ACHN (cell line): ENCODE measurements at regions not wholly inside any gene's neighbourhood (a gene's known extent, or its start where the extent isn't known, plus 50 kb on each side); places are given as distances from the start of the nearest gene placed in this dataset.

ENCODE experiments used
- DNase-seq: peaks from one replicate; pipeline ENCODE4 v3.0.0-alpha.2; 2015
- in situ Hi-C: cut with HindIII; loops from 2 replicates; pipeline ENCODE4 v1.10.0; 2017; ENCODE audit warnings: low sequenced_read_pairs, low pct_ligation_motif_present, low pct_unique_long_range_greater_than_20kb

DNA sequence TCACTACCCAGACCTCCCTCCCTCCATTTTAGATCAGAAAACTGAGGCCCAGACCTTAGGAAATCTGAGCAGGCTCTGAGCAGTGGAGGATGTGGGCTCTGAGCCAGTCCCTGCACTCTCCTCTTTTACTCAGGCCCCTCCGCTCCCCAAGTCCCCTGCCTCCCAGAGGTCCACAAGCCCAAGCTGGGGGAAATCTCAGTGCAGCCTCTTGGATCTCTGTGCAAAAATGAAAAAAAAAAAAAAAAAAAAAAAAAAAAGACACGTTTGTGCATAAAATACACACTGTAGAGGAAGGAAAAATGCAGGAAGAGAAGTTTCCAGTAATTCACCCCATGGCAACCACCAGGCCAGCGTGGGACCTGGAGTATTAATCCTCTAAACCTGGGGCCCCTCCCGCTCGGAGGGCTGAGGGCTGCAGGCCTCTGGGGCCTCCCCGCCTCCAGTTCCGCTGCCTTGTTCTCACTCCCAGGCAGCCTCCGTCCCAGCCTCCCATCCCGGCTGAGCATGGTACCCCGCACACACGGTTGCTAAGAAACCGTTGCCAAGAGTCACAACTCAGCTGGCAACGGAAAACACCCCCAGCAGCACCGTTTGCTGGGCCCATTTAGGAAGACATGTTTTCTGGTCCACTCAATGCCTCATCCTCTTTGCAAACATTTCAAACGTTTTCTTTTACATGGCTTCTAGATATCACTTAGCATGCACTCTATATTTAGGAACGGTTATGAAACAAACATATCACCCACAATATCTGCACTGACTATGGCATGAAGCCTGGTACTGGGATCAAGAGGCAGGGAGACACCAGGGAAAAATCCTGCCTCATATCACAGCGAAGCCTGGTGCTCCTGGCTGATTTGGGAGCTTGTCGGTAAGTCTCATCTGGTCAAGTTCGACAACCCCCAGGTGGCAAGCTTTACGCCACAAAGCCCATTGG lies 227.5 kb downstream of the CTTN start:
- in situ Hi-C loops = no loop called here
- no peak for DNase-seq

DNA sequence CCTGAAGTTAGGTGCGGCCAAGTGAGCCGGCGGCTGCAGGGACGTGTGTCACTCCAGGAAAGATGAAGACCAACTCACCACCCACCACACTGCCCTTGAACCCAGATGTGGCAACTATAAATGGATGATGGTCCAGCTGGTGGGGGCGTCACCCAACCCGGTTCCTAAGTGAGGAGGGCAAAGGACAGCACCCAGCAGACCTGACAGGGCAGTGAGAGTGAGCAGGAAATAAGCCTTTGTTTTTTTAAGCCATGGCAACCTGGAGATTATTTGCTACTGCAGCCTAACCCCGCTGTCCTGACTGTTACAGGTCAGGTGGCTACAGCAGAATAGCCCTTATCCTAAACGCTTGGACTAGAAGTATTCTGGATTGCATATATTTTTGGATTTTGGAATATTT lies 228.9 kb downstream of the CTTN start:
- no peak for DNase-seq

DNA sequence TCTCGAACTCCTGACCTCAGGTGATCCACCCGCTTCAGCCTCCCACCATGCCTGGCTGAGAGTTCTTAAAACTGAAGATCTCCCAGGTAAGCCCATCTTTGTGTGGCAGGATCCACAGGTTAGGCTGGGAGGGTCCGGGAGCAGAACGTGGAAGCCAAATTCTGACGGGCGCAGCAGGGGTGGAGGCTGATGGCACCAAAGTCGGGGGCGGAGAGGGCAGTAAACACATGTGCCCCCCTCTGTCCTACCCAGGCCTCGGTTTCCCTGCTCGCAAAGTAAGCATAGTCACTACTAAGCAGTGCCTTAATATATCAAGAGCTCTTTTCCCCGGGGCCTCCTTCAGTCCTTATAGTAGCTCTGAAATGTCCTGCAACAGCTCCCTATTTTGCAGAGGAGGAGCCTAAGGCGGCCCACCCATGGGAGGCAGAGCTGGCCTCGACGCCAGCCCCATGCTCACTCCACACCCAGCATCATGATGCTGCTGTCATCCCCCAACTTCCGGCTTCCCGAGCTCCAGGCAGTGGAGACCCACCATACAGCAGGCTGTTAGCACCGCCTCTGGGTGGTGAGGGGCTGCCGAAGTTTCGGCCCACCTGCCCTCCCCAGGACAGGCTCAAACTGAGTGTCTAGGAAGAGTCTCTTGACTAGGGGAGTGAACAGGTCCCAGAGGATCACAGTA lies 230.0 kb downstream of the CTTN start:
- in situ Hi-C loops = no loop called here
- no peak for DNase-seq

More for the DNA sequence above, 228.9 kb downstream of the CTTN start:
- in situ Hi-C loops = no loop called here

DNA sequence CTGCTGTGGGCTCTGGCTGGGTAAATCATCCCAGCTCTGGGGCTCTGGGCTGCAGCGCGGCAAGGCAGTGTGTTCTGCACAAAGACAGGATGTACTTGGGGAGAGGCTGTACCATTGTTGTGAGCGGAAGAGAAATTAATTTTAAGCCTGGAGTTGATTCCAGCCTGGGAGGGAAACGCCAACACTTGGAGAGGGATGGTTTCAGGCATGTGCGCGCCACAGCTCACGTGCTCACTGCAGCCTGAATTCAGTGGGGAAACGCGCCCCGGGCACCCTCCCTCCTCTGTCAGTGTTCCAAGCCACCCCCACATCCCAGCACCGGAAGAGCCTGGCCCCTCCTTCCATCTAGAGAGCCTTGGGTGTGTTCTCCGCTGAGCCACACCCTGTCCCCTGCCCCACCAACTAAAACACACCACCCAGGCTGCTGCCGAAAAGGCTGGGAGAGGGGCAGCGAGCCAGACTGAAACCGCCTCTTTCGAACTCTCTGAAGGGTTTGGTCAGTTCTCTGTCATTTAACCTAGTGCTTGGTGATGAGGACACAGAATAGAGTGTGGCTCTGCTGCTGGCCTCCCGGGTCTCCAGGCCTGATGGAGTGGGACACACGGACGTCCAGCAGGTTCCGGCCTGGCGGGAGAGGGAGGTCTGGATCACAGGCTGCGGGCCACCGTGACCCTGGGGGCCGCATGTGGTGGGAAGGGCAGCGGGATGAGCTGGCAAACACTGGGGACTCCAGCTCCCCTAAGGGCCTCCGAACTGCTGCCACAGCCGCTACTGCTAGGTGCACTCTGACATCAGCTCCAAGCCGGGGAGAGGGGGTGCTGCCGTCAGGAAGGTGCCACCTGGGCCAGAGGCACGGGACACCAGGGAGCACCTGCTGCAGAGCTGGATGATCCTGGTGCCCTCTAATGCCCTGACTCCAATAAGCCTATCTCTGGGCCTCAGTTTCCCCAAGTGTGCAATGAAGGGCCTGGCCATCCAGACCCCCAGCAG lies 230.8 kb downstream of the CTTN start:
- in situ Hi-C loops = no loop called here
- no peak for DNase-seq

DNA sequence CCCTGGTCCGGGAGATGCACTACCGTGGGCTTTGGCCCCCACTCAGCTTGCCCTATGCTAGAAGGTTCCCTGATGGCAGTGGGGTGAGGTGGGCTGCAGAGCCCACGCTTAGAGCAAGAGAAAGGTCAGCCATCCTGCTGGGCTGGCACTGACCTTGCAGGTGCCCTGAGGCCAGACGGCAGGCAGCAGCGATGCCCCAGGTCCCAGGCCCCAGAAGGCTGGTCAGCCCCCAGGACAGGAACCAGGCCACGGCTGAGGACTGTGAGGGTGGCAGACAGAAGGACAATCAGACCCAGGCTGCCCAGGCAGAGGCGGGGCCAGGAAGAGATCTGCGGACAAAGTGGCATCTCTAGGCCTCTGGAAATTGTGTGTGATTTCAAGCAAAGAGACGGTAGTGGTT lies 231.7 kb downstream of the CTTN start:
- in situ Hi-C loops = no loop called here
- no peak for DNase-seq

DNA sequence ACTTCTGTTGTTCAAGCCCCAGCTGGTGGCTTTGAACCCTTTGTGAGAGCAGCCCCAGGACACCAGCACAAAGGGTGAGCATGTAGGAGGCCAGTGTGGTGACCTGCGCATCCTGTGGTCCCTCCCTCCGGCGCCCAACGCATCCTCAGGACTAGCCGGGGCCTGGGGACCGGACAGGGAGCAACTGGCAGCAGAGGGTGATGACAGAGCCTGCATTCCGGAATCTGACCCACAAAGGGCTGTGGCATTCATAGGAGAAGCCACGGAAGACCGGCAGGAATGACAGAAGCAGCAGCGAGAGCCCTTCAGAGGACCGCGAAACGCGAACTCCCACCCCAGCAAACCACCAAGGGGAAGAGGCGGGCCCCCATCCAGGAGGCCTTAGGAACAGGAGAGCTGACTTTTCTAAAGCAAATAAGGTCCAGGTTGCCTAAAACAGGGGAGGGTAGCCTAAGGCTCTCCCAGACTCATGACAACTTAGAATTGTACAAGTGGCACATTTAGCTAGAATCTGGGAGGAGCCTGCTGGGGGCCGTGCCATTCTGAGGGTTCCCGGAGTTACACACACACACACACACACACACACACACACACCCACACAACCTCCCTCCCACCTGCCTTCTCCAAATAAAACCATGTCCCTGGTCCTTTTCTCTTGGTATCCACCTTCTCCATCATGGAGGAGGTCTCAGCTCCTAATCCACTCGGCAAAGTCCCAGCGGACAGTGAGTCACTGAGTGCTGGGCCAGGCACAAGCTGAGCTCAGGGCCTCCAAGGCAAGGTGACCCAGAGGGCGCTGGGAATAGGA lies 232.7 kb downstream of the CTTN start:
- DNase-seq = no peak
- in situ Hi-C loops = no loop called here

DNA sequence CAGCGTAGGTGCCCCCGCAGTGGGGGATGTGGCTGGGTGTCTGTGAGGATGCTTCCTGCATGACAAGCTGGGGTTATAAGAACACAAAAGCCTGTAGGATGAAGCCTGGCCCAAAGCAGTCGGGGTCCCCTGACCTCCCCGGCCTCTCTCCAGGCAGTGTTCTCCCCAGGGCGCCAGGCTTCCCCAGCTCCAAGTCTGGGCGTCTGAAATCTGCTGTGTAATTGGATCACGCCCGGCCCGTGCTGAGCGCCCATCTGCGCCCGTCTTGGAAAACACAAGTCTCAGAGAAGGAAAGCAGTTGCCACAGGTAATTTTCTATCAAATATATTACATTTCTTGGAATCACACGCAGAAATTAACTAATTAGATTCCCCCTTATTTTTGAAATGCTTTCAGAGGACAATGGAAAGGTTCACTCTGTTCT lies 233.3 kb downstream of the CTTN start:
- in situ Hi-C loops = no loop called here
- DNase-seq = no peak

DNA sequence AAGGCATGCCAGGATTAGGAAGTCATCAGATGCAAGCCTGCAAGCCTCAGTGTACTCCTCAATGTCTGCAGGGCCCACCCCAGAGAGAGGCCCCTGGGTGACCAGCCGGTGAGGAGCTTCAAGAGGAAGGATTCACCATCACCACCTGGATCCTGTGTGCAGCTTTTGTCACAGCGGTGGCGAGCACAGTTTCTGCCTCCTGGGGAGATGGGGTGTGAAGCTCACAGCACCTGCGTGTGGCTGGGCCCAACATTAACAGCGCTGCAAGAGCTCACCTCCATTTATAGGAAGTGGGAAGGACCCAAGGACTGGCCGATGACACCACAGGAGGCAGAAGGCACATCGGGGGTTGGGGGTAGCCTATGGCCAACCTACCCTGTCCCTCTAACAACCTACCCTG lies 235.3 kb downstream of the CTTN start:
- in situ Hi-C loops = no loop called here

DNA sequence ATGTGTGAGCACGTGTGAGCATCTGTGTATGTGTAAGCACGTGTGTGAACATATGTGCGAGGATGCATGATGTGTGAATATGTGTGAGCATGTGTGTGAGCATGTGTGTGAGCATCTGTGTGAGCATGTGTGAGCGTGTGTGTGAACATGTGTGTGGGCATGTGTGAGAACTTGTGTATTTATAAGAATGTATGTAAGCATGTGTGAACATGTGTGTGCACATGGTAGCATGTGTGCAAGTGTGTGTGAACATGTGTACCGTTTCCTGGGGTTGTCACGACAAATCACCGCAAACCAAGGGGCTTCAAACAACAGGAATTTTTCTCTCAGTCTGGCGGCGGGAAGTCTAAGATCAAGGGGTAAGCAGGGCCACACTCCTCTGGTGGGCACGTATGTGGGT lies 238.3 kb downstream of the CTTN start:
- in situ Hi-C loops = no loop called here
- DNase-seq = no peak

More for the DNA sequence above, 235.3 kb downstream of the CTTN start:
- DNase-seq = no peak

DNA sequence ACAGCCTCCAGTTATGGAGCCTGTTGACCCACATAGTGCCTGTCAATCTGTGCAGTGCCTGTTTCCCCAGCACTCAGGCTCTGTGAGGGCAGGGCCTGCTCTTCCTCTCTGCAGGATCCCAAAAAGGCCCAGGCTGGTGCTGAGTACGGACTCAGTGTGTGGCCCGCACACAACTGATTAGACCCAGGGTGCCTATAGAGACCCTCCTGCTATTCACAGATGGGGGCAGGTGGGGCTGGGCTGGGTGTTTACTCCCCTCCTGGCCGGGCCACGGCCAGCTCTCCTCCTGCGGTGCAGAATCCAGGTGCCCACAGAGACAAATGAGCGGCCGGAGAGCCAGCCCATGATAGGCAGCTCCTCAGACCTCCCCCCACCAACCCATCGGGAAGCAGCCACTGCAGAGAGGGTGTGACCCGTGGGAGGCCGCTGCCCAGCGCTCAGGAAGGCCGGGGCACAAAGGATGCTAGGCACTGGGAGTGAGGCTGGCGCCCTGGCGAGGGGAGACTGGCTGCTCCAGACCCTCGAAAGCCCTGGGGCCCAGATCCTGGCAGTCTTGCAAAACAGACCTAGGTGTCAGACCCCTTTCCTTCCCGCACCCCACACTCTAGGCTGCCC lies 239.0 kb downstream of the CTTN start:
- in situ Hi-C loops = no loop called here
- DNase-seq = no peak

DNA sequence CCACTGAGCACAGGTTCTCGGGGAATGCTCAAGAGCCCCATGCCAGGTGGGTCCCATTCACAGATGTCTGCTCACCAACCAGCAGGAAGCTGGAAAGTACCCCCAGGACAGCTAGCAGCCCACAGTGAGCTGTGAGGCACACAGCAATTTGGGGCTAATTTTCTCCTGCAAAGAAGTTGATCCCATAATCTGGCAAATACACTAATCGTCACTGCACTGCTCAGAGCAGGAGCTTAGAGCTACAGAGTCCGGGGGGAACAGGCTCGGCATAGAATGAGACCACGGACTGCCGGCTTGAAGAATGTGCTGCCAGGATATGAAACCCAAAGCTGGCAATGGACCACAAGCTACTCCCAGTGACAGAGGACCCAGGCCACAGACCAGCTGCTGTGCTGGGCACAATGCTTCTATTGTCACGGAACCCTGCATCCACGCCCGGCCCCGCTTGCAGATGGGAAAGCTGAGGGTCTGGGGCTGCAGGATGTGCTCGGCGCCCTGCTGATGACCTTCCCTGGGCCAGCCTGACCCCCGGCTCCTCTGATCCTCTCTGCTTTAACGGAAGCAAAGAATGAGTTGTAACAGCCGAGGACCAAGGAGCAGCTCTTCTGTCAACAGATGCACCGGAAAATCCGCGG lies 239.7 kb downstream of the CTTN start:
- in situ Hi-C loops = no loop called here

DNA sequence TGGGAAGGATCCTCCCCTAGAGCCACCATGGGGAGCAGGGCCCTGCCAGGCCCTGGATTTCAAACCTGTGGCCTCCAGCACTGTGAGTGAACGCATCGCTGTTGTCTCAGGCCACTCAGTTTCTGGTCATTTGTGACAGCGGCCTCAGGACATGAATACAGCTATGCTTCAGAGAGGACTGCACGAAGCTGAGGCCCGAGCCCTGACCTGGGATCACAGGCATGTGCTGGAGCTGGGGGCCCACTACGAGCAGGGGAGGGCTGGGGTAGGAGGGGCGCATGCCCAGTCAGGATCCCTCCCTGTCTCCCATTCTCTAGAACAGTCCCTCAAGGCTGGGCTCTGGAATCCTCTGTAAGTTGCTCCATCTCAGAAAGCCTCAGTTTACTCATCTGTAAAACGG lies 242.1 kb downstream of the CTTN start:
- no peak for DNase-seq
- in situ Hi-C loops = no loop called here

More for the DNA sequence above, 239.7 kb downstream of the CTTN start:
- no peak for DNase-seq

DNA sequence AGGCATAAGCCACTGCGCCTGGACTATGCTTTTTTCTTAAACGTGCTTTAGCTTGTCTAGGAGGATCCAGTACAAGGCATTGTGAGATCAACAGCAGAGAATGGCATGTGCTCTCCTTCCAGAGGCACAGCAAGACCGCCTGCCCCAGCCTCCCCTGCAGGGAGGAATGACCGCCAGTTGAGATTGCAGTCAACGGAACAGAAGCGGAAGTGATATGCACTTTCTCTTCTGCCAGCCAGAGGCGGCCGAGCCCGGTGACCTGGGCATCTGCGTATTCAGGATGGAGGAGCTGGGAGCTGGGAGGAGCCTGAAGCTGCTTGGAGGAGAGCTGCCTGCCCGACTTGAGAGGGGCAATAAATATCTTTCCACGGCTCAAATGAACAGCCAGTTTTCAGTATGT lies 243.0 kb downstream of the CTTN start:
- no peak for DNase-seq
- in situ Hi-C loops = no loop called here

DNA sequence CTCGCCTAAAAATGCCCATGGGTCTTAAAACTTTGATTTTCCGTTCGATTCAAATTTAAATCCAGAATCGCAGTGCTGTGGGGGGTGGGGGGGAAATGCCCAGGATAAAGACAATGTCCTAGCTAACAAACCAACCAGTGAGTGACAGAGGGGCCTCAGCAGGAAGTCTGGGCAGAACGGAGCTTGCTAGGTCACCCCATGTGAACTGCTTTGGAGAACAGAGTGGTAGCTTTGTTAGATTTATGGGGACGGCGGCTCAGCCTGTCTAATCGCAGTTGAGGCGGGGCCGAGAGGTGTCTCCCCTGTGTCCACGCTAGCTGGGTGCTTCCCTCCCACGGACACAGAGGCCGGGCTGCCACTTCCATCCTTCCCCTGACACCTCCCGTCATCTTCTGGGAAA lies 243.9 kb downstream of the CTTN start:
- in situ Hi-C loops = no loop called here
- no peak for DNase-seq

DNA sequence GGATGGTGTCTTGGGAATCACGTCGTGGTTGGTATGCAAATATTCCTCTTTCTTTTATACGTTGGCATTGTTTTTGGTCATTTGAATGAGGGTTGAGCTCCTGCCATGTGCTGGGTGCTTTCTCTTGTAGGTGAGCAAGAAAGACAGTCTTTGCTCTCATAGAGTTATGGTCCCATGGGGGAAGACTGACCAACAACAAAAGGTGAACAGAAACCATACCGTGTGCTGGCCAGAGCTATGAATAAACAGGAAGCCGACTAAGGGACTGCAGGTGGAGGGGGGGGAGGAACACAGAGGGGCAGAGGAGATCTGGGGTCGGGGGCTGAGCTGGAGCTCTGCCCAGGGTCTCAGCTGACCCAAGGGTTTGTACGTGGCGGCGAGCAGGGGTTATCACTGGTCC lies 245.3 kb downstream of the CTTN start:
- DNase-seq = no peak
- in situ Hi-C loops = no loop called here

DNA sequence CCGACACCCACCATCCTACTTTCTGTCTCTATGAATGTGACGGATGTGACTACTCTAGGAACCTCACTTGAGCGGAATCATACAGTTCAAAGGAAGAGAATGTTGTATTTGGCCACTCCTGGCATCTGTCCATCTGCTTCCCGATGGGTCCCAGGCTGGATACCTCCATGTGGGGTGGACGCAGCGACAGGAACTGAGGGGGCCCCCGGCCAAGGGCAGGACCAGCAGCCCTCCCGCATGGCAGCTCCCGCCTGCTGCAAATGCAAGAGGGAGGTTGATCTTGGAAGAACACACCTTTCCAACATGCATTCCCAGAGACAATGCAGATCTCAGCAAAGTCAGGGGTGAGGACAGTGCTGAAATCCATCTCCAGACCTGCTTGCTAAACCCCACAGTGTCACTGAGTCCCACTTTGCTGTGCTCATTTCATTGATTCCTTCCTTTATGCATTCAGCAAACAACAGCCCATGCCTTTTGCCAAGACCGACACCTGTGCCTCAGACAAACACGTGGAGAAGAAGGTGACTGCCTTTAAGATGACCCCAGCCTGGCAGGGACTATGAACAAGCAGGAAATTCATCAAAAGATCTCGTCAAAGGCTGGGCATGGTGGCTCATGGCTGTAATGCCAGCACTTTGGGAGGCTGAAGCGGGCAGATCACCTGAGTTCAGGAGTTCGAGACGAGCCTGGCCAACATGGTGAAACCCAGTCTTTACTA lies 246.2 kb downstream of the CTTN start:
- no peak for DNase-seq
- in situ Hi-C loops = no loop called here

DNA sequence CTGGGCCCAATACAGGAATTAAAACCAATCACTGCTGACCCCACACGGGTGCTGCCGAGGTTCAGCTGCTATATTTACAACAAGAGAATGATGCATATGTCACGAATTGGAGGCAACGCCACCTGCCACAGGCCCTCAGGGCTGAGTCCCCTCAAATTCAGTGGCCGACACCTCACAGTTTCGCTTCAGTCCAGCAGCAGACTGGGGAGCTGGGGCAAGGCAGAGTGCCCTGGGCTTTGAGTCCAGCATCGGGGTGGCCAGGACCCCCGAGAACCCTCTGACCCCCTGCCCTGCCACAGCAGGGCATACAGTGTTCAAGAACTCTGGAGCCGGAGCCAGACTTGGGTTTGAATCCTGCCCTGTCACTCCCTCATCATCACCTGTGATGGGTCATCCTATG lies 247.2 kb downstream of the CTTN start:
- DNase-seq = no peak
- in situ Hi-C loops = no loop called here
